ENCODE measurements at regions not wholly inside any gene's neighbourhood (a gene's known extent, or its start where the extent isn't known, plus 50 kb on each side); places are given as distances from the start of the nearest gene placed in this dataset.
"Not testable (repeated sequence)": the region's sequence is repeated elsewhere in the genome, so short reads cannot be mapped to it uniquely, and the experiment has no call there.

DNA sequence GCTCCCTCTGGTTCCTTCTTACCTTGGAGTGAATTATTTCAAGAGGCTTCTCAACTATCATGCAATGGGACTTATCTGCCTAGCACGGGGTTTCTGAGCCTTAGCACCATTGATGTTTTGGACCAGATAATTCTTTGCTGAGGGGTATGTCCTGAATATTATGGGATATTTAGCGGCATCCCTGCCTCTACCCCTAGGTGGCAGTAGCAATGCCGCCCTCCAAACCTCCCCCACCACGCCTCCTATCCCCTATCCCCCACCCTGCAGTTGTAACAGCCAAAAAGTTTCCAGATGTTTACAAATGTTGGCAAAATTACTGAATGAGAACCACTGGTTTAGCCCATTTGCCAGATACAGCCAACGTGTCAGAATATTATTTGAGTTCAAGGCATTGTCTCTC, 125.5 kb downstream of the POSTN start:
- DNase-seq, result no peak

GRCh38 chr13:37472266-37472665, 126.3 kb downstream of the POSTN start:
- not testable (repeated sequence) for DNase-seq

GRCh38 chr13:37460166-37460565, 138.4 kb downstream of the POSTN start:
- DNase-seq, result no peak

- no peak for DNase-seq
Measured at GRCh38 chr13:37457612-37458011, 141.0 kb downstream of the POSTN start.

GRCh38 chr13:37456506-37456905, 142.1 kb downstream of the POSTN start:
- DNase-seq, result no peak

DNA sequence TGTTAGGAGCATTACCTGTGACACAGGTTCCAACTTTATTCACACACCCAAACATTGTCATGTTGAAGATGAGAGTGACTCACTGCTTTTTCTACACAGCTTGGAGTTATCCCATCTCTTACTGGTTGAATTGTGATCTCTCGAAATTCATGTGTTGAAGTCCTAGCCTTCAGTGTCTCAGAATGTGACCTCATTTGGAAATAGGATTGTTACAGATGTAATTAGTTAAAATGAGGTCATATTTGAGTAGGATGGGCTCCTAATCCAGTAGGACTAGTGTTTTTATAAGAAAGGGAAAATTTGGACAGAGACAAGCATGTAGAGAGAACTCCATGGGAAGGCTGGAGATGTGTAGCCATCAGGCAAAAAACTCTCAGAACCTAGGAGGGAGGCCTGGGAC, 142.5 kb downstream of the POSTN start:
- no peak for DNase-seq

DNA sequence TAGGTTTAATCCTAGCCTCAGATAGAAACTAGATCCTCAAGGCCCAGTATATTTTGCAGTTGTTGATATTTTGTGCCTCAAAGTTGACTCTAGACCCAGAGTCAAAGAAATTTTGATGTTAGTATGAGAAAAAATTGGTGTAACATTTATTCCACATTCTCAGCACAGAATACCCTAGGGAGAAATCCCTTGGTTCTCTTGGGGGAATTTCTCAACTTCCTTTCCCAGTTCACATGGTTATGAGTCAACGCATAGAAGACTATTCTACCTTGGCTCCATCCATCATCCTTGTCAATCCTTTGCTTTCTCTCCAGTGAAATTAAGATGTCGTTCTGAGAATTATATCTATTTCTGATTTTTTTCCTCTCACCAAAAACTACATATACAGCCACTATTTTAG, 145.3 kb downstream of the POSTN start:
- DNase-seq, result no peak

- no peak for DNase-seq
Measured at GRCh38 chr13:37450276-37450675, 148.3 kb downstream of the POSTN start.

DNA sequence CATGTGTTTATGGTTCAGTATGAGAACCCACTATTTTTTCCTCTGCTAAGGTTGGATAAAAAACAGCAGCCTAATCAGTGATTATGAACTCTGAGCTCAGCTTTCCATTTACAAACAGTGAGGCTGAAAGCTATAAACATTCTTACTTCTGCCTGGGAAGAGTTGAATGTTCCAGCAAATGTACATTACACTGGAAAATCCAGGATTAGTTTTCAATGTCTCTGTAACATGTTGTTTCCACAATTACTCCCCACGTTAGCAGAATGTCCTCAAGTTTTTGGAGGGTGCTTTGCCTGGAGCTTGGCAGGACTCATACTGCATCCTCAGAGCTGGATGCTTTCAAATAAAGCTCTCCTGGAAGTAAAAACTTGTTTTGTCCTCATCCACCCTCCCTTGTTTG, 150.4 kb downstream of the POSTN start:
- peak; percentile 11 for DNase-seq

DNA sequence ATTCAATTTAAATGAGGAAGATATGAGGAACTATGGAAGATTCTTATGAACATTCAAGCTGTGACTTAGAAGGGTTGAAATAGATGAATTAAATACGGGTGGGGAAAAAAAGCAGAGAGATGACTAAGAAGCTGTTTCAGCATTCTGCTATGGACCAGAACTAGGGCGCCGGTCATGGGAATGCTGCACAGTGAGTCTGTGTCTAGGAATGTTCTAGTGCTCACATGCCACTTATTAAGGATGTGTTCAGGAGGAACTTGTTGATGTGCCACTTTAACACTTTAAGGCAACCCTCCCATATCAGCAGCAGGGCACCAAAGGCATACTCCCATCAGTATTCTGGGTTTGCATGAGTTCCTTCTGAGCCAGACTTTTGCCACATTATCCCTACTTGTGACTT, 152.1 kb downstream of the POSTN start:
- DNase-seq, result no peak

DNA sequence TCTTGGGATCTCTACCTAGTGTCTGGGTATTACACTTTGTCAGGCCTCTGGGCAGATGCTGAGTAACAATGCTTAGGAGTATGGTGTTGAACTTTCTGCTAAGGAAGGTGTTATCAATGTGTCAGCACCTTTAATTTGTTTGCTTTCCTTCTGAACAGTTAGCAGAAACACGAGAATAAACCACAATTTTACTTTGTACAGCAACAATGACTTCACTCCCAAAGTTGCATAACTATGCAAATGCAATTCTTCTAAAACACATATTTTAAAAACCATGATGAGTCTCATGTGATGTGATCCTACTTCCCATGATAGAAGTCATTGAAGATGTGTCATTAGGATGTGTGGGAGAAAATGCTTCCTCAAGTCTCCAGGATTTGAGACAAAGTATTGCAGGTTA, 155.0 kb downstream of the POSTN start:
- no peak for DNase-seq

- no peak for DNase-seq
Measured at GRCh38 chr13:37442996-37443395, 155.6 kb downstream of the POSTN start.

DNA sequence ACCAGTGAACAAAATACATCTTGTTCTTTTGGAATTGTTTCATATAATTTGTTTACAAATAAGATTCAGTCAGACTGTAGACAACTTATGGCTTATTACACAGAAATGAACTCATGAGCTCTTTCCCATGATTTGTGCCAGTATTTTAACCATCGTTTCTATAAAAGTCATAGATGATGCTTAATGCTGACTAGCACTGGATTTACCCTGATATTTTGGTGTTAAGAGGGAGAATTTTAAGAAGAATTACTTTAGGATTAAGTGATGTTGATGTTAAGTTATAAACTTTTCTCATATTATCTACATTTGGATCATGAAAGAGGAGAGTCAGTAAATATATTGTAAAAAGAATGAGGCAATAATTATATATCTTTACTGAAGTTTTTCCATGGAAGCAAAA, 162.7 kb downstream of the POSTN start:
- no peak for DNase-seq

GRCh38 chr13:37433086-37433485, 165.5 kb downstream of the POSTN start:
- no peak for DNase-seq

DNA sequence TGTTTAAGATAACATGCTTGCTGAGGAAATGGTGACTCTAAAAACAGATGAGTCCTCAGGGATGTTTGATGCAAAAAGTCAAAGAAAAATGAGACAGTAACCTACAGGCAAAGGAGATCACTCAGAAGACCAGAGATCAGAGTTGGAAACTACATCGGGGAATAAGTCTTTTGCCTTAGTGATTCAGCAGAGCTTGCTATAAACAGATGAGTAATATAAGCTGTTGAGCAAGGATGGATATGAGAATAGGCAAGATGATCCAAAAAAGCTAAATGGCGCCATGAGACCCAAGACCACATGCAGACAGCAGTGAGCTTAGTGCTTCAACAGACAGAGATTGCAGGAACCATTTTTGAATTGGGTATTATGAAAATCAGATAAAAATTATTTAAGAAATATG, 168.6 kb downstream of the POSTN start:
- no peak for DNase-seq

DNA sequence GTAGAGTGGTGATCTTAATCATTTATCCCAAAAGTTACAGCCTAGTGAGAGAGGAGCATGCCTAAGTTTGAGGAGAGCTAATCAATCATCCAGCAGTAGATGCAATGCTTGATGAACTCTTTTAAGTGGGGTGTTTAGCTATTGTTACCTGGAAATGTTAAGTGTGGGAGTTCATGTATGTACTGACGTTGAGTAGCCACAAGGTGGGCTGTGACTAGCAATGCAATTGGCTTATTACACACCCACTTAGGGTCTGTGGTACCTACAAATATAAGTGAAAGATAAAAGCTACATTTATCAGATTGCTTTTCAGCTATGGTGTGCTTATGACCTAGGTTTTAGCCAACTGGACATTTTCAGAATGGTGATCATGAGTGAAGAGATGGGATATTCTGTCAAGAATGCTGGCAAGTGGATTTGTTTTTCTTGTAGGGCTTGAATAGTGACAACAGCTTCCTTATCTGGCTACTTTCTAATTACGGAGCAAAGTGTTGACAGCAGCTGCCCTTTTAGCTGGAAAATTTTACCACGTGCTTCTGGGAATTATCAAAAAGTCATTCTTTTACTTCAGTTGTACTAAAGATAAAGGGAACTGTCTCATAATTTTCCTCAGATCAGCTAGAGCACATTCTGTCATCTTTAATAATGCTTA, 170.6 kb downstream of the POSTN start:
- DNase-seq, result no peak

GRCh38 chr13:37418490-37418889, 180.1 kb downstream of the POSTN start:
- no peak for DNase-seq

- DNase-seq, result no peak
Measured at GRCh38 chr13:37417060-37417441, 181.5 kb downstream of the POSTN start.

GRCh38 chr13:37416291-37417059, 182.1 kb downstream of the POSTN start:
- peak; percentile 3 for DNase-seq

DNA sequence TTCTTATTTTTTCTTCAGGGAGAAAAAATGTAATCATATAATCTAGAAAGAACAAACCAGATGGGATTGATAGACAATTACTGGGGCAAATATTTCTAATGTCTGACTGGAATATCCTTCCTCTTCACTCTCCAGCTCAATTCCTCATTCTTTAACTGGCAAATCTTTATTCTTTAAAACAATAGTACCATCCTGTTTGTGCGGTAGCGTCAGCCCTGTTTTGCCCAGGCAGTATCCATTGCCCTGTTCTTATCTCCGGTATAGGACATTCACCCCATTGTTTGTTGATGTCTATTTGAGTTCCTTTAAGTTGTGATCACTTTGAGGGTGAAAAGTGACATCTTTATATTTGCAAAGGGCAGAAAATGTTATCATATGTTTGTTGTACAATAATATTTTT, 185.4 kb downstream of the POSTN start:
- DNase-seq, result no peak

DNA sequence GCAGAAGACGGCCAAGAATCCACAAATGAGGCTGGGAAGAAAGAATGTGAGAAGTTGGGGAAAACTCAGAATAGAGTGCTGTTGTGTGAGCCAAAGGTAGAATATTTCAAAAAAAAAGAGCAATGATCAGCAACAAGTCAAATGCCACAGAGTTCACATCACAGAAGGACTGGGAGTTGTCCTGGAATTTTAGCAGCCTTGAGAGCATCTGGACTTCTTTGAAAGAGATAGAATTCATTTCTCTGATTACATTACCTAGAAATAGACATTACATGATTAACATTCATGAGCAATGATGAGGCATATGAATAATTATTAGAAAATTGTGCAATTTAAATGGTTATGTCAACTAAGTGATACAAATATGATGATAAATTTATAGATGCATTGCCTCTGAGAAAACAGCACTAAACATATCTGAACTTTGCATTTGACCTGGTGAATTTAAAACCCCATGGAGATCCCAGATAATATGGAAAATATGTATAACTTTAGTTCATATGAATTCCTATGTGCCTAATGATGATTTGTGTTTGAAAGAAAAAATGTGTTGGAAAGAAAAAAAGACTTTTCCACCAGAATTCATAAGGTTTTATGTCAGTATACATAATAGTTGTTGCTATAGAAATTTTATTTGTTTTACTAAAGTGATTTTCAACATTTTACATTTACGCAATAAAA, 186.2 kb downstream of the POSTN start:
- peak; percentile 1 for DNase-seq

GRCh38 chr13:37410316-37410715, 188.3 kb downstream of the POSTN start:
- no peak for DNase-seq

DNA sequence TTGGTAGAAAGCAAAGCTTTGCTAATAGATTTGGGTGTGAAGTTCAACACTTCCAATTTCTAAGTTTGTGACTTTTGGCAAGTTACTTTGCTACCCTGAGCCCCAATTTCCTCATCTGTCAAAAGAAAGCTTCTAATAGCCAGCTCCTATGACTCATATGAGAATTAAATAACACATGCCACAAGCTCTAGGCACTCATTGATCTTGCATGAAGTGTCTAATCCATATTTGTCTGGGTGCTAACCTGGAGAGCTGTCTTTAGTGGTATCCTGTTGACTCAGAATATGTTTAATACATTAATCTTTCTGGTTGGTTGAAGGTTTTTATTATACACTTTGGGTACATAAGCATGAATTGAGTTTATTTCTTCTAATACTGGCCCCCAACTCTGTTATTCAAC, 188.8 kb downstream of the POSTN start:
- no peak for DNase-seq

DNA sequence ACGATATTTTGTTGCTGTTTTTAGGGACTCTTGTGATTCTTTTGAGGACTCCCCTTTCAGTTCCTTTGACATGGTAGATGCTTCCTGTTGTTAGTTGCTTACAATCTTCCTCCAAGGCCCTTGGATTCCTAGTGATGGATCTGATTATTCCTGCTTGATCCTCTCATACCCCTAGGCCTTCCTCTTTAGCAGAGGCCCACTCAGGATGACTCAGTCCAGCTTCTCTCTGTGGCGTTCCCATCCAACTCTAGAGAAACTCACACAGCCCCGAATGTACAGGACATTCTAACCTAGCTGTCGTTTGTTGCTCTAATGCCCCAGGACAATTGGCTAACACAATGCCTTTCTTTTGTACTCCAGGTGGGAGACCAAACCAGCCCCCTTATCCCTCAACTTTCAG, 191.4 kb downstream of the POSTN start:
- no peak for DNase-seq
